IMR-90 (cell line): ENCODE measurements at regions not wholly inside any gene's neighbourhood (a gene's known extent, or its start where the extent isn't known, plus 50 kb on each side); places are given as distances from the start of the nearest gene placed in this dataset.

Experiments
- CEBPB ChIP-seq: IDR thresholded peaks from 2 replicates; pipeline ENCODE4 v1.6.1; 2012; ENCODE audit warnings: low read depth, low read length, improper control_type of control experiment
- CHD1 ChIP-seq: IDR thresholded peaks from 2 replicates; pipeline ENCODE4 v1.6.1; 2012; ENCODE audit warnings: low read depth, low read length, improper control_type of control experiment
- CTCF ChIP-seq: conservative IDR thresholded peaks from 2 replicates; pipeline ENCODE4 v1.5.1; 2012; ENCODE audit warnings: mild to moderate bottlenecking, low read depth, low read length, improper control_type of control experiment
- ELK1 ChIP-seq: fragments of 150-350 bp; IDR thresholded peaks from 2 replicates; pipeline ENCODE4 v1.6.1; 2016; ENCODE audit warnings: low read depth, mild to moderate bottlenecking, low read length, moderate library complexity, borderline replicate concordance
- MAFK ChIP-seq: IDR thresholded peaks from 2 replicates; pipeline ENCODE4 v1.6.1; 2012; ENCODE audit warnings: low read depth, low read length, improper control_type of control experiment
- MXI1 ChIP-seq: IDR thresholded peaks from 2 replicates; pipeline ENCODE4 v1.6.1; 2012; ENCODE audit warnings: low read depth, mild to moderate bottlenecking, low read length, moderate library complexity, borderline replicate concordance
- POLR2A ChIP-seq: IDR thresholded peaks from 2 replicates; pipeline ENCODE4 v1.6.1; 2012; ENCODE audit warnings: mild to moderate bottlenecking, low read depth, low read length
- RAD21 ChIP-seq: IDR thresholded peaks from 2 replicates; pipeline ENCODE4 v1.6.1; 2012; ENCODE audit warnings: low read length, improper control_type of control experiment
- RCOR1 ChIP-seq: IDR thresholded peaks from 2 replicates; pipeline ENCODE4 v1.6.1; 2012; ENCODE audit warnings: mild to moderate bottlenecking, low read length, improper control_type of control experiment; ENCODE audit not compliant: insufficient replicate concordance
- RFX5 ChIP-seq: IDR thresholded peaks from 2 replicates; pipeline ENCODE4 v1.8.0; 2012; ENCODE audit warnings: low read depth, mild to moderate bottlenecking, low read length, moderate library complexity
- USF2 ChIP-seq: fragments of 150-350 bp; IDR thresholded peaks from 2 replicates; pipeline ENCODE4 v1.6.1; 2017; ENCODE audit warnings: mild to moderate bottlenecking, antibody characterized with exemption, low read length, low read depth

- TF ChIP-seq CTCF, result no peak
- TF ChIP-seq RAD21, result no peak
- TF ChIP-seq MXI1, result no peak
- TF ChIP-seq POLR2A, result no peak
- TF ChIP-seq RFX5, result no peak
- no peak for TF ChIP-seq CHD1
- no peak for TF ChIP-seq RCOR1
- no peak for TF ChIP-seq MAFK
- no peak for TF ChIP-seq USF2
- no peak for TF ChIP-seq CEBPB
- TF ChIP-seq ELK1, result no peak
Observed at GRCh38 chr15:81896356-81896755, 149.5 kb downstream of the MEX3B start.
